WTC11 (cell line): ENCODE measurements at regions not wholly inside any gene's neighbourhood (a gene's known extent, or its start where the extent isn't known, plus 50 kb on each side); places are given as distances from the start of the nearest gene placed in this dataset.

Experiments
- ATAC-seq: fragments of 200-7000 bp; cut with Tn5 transposase; 2 replicates; pipeline ENCODE4 v1.10.0; 2021; ENCODE audit warnings: mild to moderate bottlenecking, moderate library complexity
- CTCF ChIA-PET: fragments of 300-600 bp; sonication (Branson Sonifier 250); formaldehyde crosslinking; loops from one replicate; lab custom pipeline; 2021; ENCODE audit warnings: antibody characterized with exemption; lab: Charles Lee
- POLR2A ChIA-PET: fragments of 350-600 bp; sonication (Branson Sonifier 250); formaldehyde crosslinking; loops from one replicate; lab custom pipeline; 2021; ENCODE audit warnings: antibody characterized with exemption; lab: Charles Lee
- DNase-seq: peaks from one replicate; pipeline ENCODE4 v3.0.0; 2021; ENCODE audit warnings: low spot score
- H3K27ac Mint-ChIP-seq: 2 replicates; pipeline ENCODE4 v1.8.0; 2021; ENCODE audit warnings: mixed read lengths
- H3K27me3 Mint-ChIP-seq: 2 replicates; pipeline ENCODE4 v1.8.0; 2021; ENCODE audit warnings: low read depth, mild to moderate bottlenecking, moderate library complexity, mixed read lengths
- H3K36me3 Mint-ChIP-seq: 2 replicates; pipeline ENCODE4 v1.8.0; 2021; ENCODE audit warnings: mixed read lengths
- H3K4me1 Mint-ChIP-seq: 2 replicates; pipeline ENCODE4 v1.8.0; 2022; ENCODE audit warnings: mixed read lengths
- H3K4me3 Mint-ChIP-seq: 2 replicates; pipeline ENCODE4 v1.8.0; 2021; ENCODE audit warnings: mild to moderate bottlenecking, moderate library complexity, mixed read lengths
- H3K9me3 Mint-ChIP-seq: 2 replicates; pipeline ENCODE4 v1.8.0; 2021; ENCODE audit warnings: mixed read lengths
- ATF3 ChIP-seq: sonication (generic); formaldehyde crosslinking; conservative IDR thresholded peaks from 2 replicates; pipeline ENCODE4 v1.8.1; 2022; ENCODE audit warnings: mild to moderate bottlenecking, missing genetic modification reagents
- FOXJ3 ChIP-seq: sonication (generic); formaldehyde crosslinking; IDR thresholded peaks from 2 replicates; pipeline ENCODE4 v1.9.0; 2021; ENCODE audit warnings: missing genetic modification reagents, mild to moderate bottlenecking, borderline replicate concordance
- GRHL2 ChIP-seq: fragments of 250-450 bp; sonication (Bioruptor Pico); IDR thresholded peaks from 2 replicates; pipeline ENCODE4 v1.8.0; 2022; ENCODE audit warnings: mild to moderate bottlenecking, moderate library complexity; ENCODE audit not compliant: insufficient replicate concordance, severe bottlenecking
- MLX ChIP-seq: sonication (generic); formaldehyde crosslinking; IDR thresholded peaks from 2 replicates; pipeline ENCODE4 v1.8.1; 2023; ENCODE audit warnings: mild to moderate bottlenecking, missing genetic modification reagents, moderate library complexity
- NR1H2 ChIP-seq: sonication (generic); formaldehyde crosslinking; IDR thresholded peaks from 2 replicates; pipeline ENCODE4 v1.9.0; 2021; ENCODE audit warnings: mild to moderate bottlenecking, moderate library complexity, missing genetic modification reagents
- NR3C1 ChIP-seq: sonication (generic); formaldehyde crosslinking; conservative IDR thresholded peaks from 2 replicates; pipeline ENCODE4 v1.8.1; 2023; ENCODE audit warnings: low read depth, mild to moderate bottlenecking, missing genetic modification reagents
- TEAD4 ChIP-seq: sonication (generic); formaldehyde crosslinking; IDR thresholded peaks from 2 replicates; pipeline ENCODE4 v1.8.0; 2022; ENCODE audit warnings: mild to moderate bottlenecking, missing genetic modification reagents
- ZBTB21 ChIP-seq: sonication (generic); formaldehyde crosslinking; IDR thresholded peaks from 2 replicates; pipeline ENCODE4 v1.8.1; 2023; ENCODE audit warnings: mild to moderate bottlenecking, missing genetic modification reagents, borderline replicate concordance
- ZNF121 ChIP-seq: sonication (generic); formaldehyde crosslinking; IDR thresholded peaks from 2 replicates; pipeline ENCODE4 v1.8.0; 2023; ENCODE audit warnings: missing genetic modification reagents
- ZNF317 ChIP-seq: sonication (generic); formaldehyde crosslinking; IDR thresholded peaks from 2 replicates; pipeline ENCODE4 v1.8.1; 2023; ENCODE audit warnings: low read depth, mild to moderate bottlenecking, moderate library complexity, missing genetic modification reagents, borderline replicate concordance
- ZNF532 ChIP-seq: fragments of 250-450 bp; sonication (Bioruptor Pico); IDR thresholded peaks from 2 replicates; pipeline ENCODE4 v1.9.0; 2021; ENCODE audit warnings: mild to moderate bottlenecking, borderline replicate concordance
- ZNF671 ChIP-seq: fragments of 250-450 bp; sonication (Bioruptor Pico); IDR thresholded peaks from 2 replicates; pipeline ENCODE4 v1.8.0; 2021; ENCODE audit warnings: mild to moderate bottlenecking
- TF ChIP-seq, protein P1 (sequence below): sonication (generic); formaldehyde crosslinking; IDR thresholded peaks from 2 replicates; pipeline ENCODE4 v1.8.0; 2022; ENCODE audit warnings: mild to moderate bottlenecking, missing genetic modification reagents
- TF ChIP-seq, protein P2 (sequence below): sonication (generic); formaldehyde crosslinking; IDR thresholded peaks from 2 replicates; pipeline ENCODE4 v1.8.1; 2023; ENCODE audit warnings: mild to moderate bottlenecking, missing genetic modification reagents, borderline replicate concordance
- TF ChIP-seq, protein P3 (sequence below): sonication (generic); formaldehyde crosslinking; IDR thresholded peaks from 2 replicates; pipeline ENCODE4 v1.8.0; 2023; ENCODE audit warnings: mild to moderate bottlenecking, missing genetic modification reagents

- H3K4me3 Mint-ChIP-seq: no peak overlapping the region
- no peak for ATAC-seq
- no peak for TF ChIP-seq ZNF532 (CRISPR knock-in tag)
- no peak for TF ChIP-seq NR3C1 (CRISPR knock-in tag)
- no peak for TF ChIP-seq ZNF121
- TF ChIP-seq, protein P1, sequence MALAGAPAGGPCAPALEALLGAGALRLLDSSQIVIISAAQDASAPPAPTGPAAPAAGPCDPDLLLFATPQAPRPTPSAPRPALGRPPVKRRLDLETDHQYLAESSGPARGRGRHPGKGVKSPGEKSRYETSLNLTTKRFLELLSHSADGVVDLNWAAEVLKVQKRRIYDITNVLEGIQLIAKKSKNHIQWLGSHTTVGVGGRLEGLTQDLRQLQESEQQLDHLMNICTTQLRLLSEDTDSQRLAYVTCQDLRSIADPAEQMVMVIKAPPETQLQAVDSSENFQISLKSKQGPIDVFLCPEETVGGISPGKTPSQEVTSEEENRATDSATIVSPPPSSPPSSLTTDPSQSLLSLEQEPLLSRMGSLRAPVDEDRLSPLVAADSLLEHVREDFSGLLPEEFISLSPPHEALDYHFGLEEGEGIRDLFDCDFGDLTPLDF: no peak
- no peak for TF ChIP-seq TEAD4 (CRISPR knock-in tag)
- no peak for TF ChIP-seq GRHL2 (CRISPR knock-in tag)
- TF ChIP-seq ZNF317: no peak
- CTCF ChIA-PET: interaction anchor here (1.3 kb wide), 1 partner anchor 9 kb away, joined by 3 read pairs; no protein-coding TSS in a partner anchor
- H3K4me1 Mint-ChIP-seq: peaks cover 24% of the 10 kb centered on the region
- no peaks in the 10 kb centered on the region for H3K9me3 Mint-ChIP-seq
- POLR2A ChIA-PET: no interaction called here
- H3K27me3 Mint-ChIP-seq: no peaks in the 10 kb centered on the region
- DNase-seq: no peak
- no peaks in the 10 kb centered on the region for H3K36me3 Mint-ChIP-seq
- no peak overlapping the region for H3K27ac Mint-ChIP-seq
Measured at GRCh38 chr13:43961909-43962308, 82.2 kb downstream of the LACC1 start.

DNA sequence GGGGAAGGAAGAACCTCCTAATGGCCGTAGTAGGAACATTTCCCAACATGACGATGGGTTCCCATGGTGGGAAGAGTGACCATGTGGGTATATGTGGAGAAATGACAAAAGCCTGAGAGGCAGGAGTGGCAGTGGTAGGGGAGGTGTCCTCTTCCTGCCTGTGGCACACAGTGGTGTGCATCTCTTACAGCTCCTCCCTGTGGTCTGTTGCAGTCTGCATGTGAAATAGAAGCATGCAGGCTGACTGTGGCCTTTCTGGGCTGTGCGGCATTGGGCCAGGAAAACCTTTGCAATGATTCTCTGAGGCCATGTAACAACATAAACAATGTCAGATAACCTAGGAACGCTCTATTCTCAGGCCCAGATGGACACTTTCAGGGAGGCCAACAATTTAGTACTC lies 84.0 kb downstream of the LACC1 start:
- no peak overlapping the region for H3K27ac Mint-ChIP-seq
- peaks cover 20% of the 10 kb centered on the region for H3K4me1 Mint-ChIP-seq
- H3K27me3 Mint-ChIP-seq: no peaks in the 10 kb centered on the region
- H3K4me3 Mint-ChIP-seq: no peak overlapping the region
- POLR2A ChIA-PET: interaction anchor here (0.5 kb wide), 1 partner anchor 174 kb away, joined by 3 read pairs; no protein-coding TSS in a partner anchor
- CTCF ChIA-PET: interaction anchor here (0.5 to 0.6 kb wide), 2 partner anchors 69 to 927 kb away, joined by 3 to 4 read pairs; no protein-coding TSS in a partner anchor
- DNase-seq (no peak), ATAC-seq (peak; percentile 95)
- peaks cover 3% of the 10 kb centered on the region for H3K36me3 Mint-ChIP-seq
- no peak for TF ChIP-seq ATF3
- TF ChIP-seq ZBTB21 (CRISPR knock-in tag): no peak
- TF ChIP-seq ZNF671 (CRISPR knock-in tag): no peak
- no peak for TF ChIP-seq MLX (CRISPR knock-in tag)
- no peak for TF ChIP-seq NR1H2
- no peak for TF ChIP-seq FOXJ3
- TF ChIP-seq, protein P2, sequence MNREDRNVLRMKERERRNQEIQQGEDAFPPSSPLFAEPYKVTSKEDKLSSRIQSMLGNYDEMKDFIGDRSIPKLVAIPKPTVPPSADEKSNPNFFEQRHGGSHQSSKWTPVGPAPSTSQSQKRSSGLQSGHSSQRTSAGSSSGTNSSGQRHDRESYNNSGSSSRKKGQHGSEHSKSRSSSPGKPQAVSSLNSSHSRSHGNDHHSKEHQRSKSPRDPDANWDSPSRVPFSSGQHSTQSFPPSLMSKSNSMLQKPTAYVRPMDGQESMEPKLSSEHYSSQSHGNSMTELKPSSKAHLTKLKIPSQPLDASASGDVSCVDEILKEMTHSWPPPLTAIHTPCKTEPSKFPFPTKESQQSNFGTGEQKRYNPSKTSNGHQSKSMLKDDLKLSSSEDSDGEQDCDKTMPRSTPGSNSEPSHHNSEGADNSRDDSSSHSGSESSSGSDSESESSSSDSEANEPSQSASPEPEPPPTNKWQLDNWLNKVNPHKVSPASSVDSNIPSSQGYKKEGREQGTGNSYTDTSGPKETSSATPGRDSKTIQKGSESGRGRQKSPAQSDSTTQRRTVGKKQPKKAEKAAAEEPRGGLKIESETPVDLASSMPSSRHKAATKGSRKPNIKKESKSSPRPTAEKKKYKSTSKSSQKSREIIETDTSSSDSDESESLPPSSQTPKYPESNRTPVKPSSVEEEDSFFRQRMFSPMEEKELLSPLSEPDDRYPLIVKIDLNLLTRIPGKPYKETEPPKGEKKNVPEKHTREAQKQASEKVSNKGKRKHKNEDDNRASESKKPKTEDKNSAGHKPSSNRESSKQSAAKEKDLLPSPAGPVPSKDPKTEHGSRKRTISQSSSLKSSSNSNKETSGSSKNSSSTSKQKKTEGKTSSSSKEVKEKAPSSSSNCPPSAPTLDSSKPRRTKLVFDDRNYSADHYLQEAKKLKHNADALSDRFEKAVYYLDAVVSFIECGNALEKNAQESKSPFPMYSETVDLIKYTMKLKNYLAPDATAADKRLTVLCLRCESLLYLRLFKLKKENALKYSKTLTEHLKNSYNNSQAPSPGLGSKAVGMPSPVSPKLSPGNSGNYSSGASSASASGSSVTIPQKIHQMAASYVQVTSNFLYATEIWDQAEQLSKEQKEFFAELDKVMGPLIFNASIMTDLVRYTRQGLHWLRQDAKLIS (CRISPR knock-in tag): no peak
- TF ChIP-seq, protein P3, sequence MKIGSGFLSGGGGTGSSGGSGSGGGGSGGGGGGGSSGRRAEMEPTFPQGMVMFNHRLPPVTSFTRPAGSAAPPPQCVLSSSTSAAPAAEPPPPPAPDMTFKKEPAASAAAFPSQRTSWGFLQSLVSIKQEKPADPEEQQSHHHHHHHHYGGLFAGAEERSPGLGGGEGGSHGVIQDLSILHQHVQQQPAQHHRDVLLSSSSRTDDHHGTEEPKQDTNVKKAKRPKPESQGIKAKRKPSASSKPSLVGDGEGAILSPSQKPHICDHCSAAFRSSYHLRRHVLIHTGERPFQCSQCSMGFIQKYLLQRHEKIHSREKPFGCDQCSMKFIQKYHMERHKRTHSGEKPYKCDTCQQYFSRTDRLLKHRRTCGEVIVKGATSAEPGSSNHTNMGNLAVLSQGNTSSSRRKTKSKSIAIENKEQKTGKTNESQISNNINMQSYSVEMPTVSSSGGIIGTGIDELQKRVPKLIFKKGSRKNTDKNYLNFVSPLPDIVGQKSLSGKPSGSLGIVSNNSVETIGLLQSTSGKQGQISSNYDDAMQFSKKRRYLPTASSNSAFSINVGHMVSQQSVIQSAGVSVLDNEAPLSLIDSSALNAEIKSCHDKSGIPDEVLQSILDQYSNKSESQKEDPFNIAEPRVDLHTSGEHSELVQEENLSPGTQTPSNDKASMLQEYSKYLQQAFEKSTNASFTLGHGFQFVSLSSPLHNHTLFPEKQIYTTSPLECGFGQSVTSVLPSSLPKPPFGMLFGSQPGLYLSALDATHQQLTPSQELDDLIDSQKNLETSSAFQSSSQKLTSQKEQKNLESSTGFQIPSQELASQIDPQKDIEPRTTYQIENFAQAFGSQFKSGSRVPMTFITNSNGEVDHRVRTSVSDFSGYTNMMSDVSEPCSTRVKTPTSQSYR (CRISPR knock-in tag): no peak
- H3K9me3 Mint-ChIP-seq: peaks cover 1% of the 10 kb centered on the region; the same call in 1 of the 2 replicates
